Suppressor macrophage treated with lipopolysaccharide for 1 hour (primary cell): ENCODE measurements at regions not wholly inside any gene's neighbourhood (a gene's known extent, or its start where the extent isn't known, plus 50 kb on each side); places are given as distances from the start of the nearest gene placed in this dataset.
"Not testable (repeated sequence)": the region's sequence is repeated elsewhere in the genome, so short reads cannot be mapped to it uniquely, and the experiment has no call there.

Experiments
- DNase-seq, 3 donors: peaks; one replicate each; pipeline ENCODE4 v3.0.0-alpha.2; 2020 to 2022

DNA sequence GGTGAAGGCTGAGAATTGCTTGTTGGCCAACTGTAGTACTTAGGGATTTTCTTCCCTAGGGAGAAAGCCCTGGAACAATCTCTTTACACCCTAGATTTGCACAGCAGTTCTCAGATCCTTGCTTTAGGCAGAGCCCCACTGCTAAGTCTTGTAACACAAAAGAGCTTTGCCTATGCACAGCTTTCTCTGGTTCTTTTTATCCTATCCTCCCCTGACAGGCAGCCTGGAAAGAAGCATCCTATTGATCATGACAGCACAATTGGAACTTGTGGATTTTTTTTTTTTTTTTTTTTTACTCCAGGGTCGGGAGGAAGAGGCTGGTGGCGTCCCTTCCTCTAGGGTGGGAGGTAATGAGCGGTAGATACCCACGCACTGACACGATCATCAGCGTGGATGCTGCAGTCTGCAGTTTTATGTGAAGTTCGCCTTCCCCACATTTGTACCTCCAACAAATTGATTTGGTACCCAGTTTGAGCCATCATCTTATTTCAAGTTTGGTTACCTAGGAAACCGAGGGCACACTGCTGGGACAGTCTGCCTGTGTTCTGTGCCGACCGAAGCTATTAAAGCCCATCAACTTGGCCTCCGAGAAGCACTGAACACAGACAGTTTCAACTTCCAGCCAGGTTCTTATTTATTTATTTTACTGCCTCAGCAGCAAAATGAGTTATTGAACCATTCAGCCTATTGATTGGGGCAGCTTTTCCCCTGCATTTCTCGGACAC lies 110.1 kb downstream of the NRN1 start:
- no peak for DNase-seq

DNA sequence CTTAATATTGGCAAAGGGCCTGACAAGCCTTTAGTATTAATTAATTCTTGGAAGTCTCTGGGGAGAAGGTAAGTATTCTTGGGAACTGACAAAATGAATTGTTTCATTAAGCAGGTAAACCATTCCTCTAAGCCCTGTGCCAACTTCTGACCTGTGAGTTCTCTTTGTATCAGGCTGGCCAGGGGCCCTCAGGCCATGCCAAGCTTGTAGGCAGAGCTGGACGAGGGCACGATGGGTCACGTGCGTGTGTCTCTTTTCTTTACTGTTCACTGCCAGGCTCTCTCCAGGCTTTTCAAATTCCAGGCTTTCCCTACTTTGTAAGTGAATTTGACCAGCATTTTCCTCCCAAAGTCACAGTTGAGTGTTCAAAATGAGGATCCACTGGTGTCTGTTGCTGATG lies 112.4 kb downstream of the NRN1 start:
- no peak for DNase-seq

DNA sequence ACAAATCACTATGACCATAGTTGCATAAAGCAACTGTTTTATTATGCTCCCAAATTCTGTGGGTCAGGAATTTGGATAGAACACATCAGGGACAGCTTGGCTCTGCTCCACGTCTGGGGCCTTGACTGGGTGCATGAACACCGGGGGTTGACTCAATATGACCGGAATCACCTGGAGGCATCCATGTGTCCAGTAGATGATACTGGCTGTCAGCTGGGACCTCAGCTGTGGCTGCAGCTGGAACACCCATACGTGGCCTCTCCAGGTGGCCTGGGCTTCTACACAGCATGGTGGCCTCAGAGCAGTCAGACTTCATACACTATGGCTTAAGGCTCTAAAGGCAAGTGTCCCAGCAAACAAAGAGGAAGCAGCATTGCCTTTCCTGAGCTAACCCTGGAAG lies 113.4 kb downstream of the NRN1 start:
- no peak for DNase-seq

DNA sequence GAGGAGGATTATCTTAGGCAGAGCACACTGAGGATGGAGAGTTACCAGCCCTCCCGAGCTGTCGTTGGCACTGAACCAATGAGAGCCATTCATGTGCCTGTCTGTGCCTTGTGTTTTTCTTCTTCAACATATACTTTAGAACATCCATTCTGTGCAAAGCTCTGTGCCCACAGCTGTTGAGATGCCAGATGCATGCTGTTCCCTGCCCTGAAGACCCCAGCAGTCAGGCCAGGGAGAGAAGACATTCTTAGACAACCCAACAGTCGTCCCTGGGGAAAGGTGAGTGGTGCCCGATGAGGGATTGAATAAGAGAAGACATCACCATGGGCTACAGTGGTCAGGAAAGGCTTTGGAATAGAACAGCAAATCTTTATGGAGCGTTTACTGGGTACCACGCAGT lies 114.1 kb downstream of the NRN1 start:
- no peak for DNase-seq

DNA sequence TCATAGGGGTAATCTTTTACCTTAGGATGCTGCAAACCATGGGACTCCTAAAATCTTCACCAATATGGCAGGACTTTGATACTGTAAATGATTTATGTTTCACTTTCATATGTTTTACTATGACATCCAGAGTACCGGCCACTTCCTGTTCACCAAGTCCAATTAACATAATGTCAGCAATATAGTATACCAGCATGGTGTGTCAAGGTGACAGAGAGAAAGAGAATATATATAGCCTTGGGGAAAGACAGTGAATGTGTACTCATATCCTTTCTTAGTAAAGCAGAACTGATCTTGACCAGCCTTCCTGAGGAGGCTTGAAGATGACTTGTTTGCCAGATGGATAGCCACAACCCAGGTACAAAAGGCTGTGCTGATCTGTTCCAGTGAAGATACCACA lies 127.9 kb downstream of the NRN1 start:
- DNase-seq = no peak

DNA sequence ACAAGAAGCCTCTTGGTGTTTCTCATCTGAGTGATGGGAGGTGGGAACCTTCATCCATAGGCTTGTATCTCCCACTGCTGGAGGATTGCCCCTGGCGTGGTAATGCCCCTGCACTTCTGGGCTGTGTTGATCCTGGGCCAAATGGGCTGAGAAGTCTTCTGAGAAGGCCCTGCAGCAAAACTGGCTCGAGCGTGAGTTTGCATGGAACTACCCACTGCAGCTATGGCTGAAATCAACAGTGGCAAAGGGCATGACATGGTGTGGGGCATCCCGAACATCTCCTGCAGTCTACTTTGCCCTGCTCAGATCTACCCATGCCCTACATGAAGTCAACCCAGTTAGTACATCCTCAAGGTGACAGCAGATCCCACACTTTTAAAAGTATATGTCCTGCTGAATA lies 130.6 kb downstream of the NRN1 start:
- DNase-seq = no peak

DNA sequence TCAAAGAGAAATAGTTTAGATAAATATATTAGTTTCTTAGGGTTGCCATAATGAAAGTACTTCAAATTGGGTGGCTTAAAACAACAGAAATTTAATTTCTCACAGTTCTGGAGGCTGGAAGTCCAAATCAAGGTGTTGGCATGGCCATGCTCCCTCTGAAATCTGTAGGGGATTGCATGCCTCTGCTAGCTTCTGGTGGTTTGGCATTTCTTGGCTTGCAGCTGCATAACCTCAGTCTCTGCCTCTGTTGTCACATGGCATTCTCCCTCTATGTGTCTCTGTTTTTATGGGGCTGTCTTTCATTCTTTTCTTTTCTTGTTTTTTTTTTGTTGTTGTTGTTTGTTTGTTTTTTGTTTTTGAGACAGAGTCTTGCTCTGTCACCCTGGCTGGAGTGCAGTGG lies 132.7 kb downstream of the NRN1 start:
- not testable (repeated sequence) for DNase-seq

DNA sequence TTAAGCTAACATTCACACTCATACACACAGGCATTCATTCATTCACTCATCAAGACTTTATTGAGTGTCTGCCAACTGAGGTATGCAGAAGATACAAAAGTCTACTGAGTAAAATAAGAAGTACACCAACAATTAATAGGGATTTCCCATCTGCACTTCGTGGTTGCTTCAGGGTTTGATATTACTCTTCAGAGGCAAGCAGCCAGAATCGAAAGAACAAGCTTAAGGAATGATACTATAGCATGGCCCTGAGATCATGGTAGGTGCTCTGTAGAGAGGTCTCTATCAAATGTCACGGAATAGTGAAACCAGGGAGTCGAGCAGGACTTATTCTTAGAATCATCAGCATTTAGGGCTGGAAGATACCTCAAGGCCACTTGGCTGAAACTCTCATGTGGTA lies 135.4 kb downstream of the NRN1 start:
- DNase-seq = no peak

DNA sequence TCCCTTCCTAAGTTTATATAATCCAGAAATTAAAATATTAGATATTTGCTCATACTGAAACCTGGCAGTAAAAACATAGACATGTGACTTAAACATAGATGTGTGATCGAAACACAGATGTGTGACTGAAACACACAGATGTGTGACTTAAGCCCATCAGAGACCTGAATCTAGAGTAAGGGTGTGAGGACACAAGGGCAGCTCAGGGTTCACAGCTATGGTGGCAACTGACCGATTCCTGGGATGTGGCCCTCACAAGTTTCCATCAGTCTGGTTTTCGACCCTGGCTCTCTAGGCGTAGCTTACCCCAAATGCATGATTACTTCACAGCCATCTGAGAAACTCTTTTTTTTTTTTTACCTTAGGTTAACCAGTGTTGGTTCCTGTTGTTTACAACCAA lies 137.0 kb downstream of the NRN1 start:
- DNase-seq = no peak

DNA sequence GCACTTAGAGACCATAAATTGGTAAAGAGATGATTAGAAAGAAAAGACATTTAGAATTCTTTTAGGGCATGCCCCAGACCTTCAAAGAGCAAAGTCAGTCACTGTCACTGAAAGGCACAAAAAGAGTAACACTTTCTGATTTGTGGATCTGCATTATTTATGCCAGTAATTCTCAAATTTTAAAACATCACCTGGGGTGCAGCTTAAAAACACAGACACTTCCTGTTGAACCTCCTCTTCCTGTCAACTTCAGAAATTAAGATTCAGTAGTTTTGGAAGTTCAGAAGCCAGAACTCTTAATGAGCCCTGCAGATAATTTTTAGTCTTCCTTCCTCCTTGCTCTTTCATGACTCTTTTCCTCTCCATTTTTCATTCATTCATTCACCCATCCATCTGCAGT lies 137.5 kb downstream of the NRN1 start:
- no peak for DNase-seq

DNA sequence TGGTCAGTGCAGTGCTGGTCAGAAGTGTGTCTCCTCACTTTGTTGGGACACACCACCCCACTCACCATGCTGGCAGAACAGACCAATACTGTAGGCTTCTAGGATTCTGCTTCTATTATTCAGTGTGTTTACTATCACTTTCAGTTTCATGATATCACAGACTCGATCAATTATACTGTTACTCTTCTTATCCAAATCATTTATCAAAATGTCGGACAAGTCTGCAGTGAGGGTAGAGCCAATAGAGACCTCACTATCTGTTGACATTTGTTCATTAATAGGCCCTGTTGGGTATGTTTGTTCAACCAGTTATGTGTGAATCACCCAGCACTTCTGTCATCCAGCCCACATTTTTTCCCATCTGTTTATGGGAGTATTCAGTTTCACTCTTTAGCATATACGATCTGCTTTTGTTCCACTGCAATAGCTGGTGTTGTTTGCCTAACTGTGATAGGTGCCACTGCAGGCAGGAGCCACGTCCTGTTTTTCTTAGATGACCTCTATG lies 140.1 kb downstream of the NRN1 start:
- DNase-seq = peak in 1 of 3 donors; percentile 4

DNA sequence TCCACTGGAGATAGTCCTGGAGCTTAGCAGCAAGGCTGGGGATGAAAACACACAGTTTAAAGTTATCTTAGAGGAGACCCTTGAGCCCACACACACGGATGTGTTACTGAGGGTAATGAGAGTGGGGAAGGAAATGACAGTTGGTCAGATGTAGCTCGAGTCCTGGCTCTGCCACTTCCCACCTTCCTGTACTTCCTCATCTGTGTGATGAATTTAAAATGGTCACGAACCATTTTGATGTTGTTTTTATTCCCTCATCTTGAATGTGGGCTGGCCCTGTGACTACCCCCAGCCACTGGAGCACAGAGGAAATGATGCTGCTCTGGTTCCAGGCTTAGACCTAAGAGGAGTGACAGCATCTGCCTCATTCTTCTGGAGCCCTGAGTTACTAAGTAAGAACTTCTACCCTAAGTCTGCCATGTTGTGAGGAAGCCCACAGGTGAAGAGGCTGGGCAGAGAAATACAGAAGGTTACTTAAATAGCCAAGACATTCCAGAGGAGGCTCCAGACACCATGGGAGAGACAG lies 141.2 kb downstream of the NRN1 start:
- peak; percentile 7 to 34 (median 15) for DNase-seq

DNA sequence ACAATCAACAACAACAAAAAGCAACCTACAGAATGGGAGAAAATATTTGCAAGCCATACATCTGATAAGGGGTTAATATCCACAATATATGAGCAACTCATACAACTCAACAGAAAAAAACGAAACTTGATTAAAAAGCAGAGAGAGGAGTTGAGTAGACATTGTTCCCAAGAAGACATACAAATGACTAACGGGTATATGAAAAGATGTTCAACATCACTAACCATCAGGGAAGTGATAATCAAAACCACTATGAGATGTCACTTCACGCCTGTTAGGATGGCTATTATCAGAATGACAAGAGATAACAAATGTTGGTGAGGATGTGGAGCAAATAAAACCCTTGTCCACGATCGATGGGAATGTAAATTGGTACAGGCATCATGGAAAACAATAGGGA lies 145.9 kb downstream of the NRN1 start:
- no peak for DNase-seq

DNA sequence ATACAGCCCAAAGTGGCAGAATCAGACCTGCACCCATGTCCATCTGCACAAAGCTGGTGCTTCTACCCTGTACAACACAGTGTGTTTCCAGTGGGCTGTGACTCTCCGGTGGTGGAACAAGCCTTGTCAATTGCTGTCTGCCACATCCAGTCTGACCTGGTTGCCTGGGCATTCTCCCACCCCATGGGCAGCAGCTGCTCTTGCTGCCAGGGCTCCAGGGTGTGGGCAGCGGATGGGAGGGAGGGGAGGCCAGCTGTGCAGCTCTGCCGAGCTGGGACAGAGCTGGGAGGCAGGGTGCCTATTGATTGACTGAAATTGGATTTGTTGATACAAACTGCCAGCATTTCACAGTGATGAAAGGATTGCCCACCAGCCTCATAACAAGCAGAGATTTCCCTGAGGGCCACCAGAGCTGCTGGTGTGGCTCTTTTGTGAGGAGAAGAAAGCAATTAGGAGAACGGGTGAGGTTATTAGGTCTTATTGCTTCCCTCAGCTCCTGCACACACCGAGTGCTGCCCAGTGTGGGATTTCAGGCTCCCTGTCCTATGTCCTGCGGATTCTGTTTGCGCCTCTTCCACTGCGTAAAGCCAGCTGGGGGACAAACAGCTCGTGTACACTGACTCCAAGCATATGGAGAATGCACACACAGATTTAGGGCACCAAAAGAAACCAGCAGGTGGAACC lies 150.8 kb downstream of the NRN1 start:
- no peak for DNase-seq

DNA sequence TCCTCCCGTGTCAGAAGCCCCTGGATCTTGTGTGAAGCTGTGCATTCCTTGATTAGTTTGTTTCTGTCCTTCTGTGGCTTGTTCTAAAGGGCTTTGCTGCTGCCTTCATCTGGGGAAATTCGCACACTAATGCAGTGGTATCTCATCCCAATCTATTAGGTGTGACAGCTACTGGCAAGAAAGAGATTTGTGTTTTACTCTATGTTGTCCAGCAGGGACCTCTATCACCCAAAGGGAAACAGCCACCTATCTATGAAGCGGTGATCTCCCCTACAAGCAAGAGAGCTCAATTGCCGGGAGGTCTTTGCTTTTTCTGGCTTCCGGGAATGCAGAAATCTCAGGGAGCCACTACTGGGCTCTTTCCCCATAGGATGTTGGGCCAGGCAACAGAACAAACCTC lies 151.8 kb downstream of the NRN1 start:
- no peak for DNase-seq

DNA sequence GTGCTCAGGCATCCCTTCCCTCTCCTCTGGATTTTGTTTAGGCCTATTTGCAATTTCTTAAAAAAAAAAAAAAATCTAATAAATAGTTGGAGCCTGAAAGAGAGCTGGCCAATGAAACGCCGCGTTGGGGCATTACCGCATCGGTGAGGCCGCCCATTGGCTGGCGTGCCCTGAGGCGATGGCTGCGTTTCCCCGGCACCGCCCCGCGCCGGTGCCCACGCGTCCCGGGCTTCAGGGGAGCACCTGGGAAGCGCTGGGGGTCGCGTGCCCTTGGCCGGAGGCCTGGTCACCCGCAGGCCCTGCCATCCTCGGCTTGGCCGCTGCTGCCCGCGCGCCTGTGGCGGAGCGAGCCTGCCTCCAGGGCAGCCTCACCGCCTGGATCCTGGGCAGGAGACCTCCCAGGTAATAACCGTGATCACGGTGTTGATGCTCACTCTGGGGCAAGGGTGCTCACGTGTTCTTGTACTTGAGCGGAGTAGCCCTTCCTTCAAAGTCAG lies 155.4 kb downstream of the NRN1 start:
- DNase-seq = peak; percentile 46 to 65 (median 46)

DNA sequence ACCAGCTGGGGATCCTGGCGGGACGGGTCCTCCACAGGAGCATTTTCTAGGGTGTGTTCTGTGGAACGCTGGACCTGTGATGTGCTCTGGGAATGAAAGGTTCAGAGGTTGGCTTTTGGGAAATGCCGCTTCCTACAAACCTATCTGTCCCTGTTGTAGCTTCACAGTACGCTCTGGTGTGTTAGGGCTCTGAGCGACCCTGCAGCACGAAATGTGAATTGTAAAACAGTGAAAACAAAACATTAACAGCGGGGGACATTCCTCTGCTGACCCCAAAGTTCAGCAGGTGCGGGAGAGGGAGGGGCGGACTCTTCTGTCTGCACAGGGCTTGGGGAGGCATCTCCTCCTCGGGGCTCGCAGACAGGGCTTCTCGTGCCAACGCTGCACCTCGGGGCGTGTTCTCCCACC lies 155.9 kb downstream of the NRN1 start:
- no peak for DNase-seq

DNA sequence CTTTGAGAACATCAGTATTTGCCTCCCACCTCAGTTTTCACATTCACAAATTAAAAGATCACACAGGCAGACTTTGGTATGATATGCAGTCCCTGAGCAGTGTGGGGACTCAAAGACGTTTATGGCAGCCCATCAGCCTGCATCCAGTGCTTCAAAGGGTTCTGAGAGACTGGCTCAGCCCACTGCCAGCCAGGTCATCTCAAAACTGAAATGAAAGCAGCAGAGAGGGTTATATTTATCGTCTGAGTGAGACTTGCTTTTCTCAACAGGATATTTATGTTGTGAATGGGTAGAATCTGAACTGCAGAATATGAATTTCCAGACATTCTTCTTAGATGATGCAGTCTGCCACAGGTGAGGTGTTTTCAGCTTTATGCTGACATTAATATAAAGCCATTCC lies 159.8 kb downstream of the NRN1 start:
- DNase-seq = no peak

DNA sequence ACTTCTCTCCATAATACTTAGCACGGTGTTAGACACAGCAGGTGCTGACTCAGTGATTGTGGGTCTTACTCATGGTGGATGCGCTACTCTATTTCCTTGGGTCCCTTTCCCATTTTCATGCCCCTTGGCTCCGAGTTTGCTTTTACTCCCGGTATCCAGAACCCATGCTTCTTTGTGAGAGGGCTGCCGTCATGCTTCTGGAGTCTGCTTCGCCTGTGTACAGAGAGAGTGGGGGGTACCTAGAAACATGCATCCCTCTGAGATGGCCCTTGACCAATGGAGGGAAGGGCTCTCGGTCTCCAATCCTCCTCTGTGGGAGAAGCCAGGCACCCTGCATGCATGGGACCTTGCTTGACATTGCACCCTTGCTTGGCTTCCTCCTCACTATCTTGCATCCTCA lies 160.4 kb downstream of the NRN1 start:
- no peak for DNase-seq

DNA sequence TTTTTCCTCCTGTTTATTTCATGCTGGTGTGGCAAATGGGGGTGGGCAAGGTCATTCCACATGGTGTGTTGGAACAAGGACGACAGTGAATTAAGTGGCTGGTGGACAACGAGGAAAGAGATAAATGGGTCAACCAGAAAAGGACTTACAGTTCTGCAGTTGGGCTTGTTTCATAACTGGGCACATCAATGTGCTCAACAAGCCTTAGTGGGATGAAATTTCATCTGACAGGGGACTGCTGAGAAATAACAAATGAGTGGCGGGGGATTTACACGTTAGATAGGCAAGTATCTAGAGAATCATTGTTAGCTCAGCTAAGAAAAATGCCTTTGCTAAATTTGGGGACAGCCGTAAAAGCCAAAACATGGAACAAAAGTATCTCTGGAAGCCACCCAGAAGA lies 163.6 kb downstream of the NRN1 start:
- DNase-seq = no peak

DNA sequence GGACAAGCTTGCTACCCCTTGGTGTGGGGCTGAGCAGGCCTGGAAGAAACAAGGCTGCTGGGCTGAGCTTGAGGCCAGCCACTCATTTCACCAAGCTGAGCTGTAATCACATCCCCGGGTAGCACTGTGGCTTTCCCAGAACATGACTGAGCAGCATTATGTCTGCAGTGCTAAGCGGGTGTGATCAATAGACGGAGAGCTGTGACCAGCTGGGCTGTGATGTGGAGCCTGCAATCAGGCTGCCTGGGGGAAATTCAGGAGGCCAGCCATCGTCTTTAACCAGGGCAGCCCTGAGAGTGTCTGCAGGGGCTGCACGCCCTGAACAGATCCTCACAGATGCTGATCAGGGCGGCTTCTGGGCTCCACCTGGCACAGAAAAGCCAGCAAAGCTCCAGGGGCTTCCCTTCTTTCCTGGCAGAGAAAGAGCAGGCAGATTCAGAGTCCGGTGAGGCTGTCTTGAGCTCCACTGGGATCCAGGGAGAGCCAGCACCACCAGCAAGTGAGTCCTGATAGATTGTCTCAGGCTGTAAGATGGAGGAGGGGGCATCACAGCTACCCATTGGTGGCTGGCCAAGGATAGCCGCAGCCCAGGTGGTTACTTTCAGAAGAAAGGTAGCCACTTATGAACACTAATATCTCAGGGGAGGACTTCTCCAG lies 165.9 kb downstream of the NRN1 start:
- DNase-seq = no peak

DNA sequence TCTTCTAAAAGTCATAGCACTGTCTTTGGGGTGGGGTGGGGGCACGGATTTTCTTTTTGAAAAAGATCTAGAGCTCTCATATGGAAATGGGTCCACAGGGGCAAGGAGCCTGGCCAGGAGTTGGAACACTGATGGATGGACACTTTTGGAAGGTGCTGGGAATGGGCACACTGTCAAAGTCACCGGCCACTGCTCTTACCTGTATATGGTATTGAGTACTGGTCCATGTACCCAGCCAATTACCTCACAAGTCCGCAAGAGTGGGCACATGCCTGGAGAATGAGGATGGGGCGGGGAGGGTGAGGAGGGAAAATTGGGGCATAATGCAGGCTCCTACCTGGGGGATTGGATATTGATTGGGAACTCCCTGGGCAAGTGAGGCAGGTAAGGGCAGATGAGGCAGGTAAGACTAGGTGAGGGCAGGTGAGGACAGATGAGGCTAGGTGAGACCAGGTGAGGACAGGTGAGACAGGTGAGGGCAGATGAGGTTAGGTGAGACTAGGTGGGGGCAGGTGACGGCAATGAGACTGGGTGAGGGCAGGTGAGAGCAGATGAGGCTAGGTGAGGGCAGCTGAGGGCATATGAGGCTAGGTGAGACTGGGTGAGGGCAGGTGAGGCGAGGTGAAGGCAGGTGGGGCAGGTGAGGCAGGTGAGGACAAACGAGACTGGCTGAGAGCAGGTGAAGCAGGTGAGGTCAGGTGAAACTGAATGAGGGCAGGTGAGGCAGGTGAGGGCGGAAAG lies 167.9 kb downstream of the NRN1 start:
- DNase-seq = no peak

DNA sequence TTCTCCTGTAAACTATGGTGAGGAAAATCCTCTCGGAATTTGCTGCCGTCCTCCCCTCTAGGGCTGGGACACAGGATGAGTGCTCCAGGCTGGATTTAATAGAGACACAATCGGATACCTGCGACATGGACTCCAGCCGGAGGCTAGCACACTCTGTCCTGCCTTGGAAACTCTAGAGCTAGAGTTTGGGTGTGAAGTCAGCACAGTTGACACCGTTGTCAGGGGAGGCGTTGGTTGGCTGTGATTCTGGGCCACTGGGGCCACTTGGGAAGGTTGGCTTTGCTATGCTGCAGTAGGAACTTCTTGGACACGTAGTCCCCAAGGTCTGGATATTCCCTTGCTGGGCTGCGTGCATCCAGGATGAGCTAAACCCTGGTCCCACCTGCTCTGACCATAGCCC lies 169.4 kb downstream of the NRN1 start:
- no peak for DNase-seq
